ENCODE measurements at regions not wholly inside any gene's neighbourhood (a gene's known extent, or its start where the extent isn't known, plus 50 kb on each side); places are given as distances from the start of the nearest gene placed in this dataset.

DNA sequence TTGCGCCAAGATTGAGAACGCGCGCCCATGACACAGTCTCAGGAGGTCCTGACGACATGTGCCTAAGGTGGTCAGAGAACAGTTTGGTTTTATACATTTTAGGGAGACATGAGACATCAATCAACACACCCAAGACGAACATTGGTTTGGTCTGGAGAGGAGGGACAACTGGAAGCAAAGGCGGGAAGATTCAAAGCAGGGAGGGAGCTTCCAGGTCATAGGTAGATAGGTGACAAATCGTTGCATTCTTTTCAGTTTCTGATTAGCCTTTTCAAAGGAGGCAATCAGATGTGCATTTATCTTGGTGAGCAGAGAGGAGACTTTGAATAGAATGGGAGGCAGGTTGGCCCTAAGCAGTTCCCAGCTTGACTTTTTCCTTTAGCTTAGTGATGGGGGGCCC lies 828.4 kb upstream of the DPPA4 start:
- no peak for TF ChIP-seq POLR2AphosphoS5 (IDR thresholded peaks at IDR 0.05)
- TF ChIP-seq, protein P1, sequence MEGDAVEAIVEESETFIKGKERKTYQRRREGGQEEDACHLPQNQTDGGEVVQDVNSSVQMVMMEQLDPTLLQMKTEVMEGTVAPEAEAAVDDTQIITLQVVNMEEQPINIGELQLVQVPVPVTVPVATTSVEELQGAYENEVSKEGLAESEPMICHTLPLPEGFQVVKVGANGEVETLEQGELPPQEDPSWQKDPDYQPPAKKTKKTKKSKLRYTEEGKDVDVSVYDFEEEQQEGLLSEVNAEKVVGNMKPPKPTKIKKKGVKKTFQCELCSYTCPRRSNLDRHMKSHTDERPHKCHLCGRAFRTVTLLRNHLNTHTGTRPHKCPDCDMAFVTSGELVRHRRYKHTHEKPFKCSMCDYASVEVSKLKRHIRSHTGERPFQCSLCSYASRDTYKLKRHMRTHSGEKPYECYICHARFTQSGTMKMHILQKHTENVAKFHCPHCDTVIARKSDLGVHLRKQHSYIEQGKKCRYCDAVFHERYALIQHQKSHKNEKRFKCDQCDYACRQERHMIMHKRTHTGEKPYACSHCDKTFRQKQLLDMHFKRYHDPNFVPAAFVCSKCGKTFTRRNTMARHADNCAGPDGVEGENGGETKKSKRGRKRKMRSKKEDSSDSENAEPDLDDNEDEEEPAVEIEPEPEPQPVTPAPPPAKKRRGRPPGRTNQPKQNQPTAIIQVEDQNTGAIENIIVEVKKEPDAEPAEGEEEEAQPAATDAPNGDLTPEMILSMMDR (IDR thresholded peaks at IDR 0.05): no peak

All from prostate gland (tissue), 2 donors.